Hepatocyte (in vitro differentiated cells): ENCODE measurements at regions not wholly inside any gene's neighbourhood (a gene's known extent, or its start where the extent isn't known, plus 50 kb on each side); places are given as distances from the start of the nearest gene placed in this dataset.

Source experiments
- DNase-seq: peaks from one replicate; pipeline ENCODE4 v3.0.0-alpha.2; 2016; ENCODE audit warnings: low spot score
- H2AFZ ChIP-seq: fragments of 200-600 bp; sonication (generic); 2 replicates; pipeline ENCODE4 v1.6.0; 2016; ENCODE audit warnings: antibody characterized with exemption, mild to moderate bottlenecking
- H3K27ac ChIP-seq: fragments of 200-600 bp; sonication (generic); 2 replicates; pipeline ENCODE4 v1.5.1; 2016; ENCODE audit warnings: mild to moderate bottlenecking
- H3K27me3 ChIP-seq: fragments of 200-600 bp; sonication (generic); 2 replicates; pipeline ENCODE4 v1.6.1; 2016
- H3K36me3 ChIP-seq: fragments of 200-600 bp; sonication (generic); replicated peaks from 2 replicates; pipeline ENCODE4 v1.5.1; 2016; ENCODE audit warnings: low read depth; ENCODE audit not compliant: insufficient read depth
- H3K4me1 ChIP-seq: fragments of 200-600 bp; sonication (generic); 2 replicates; pipeline ENCODE4 v1.5.1; 2016; ENCODE audit warnings: mild to moderate bottlenecking, moderate library complexity; ENCODE audit not compliant: insufficient read depth
- H3K4me2 ChIP-seq: fragments of 200-600 bp; sonication (generic); 2 replicates; pipeline ENCODE4 v1.6.0; 2016
- H3K4me3 ChIP-seq: fragments of 200-600 bp; sonication (generic); 2 replicates; pipeline ENCODE4 v1.5.1; 2016; ENCODE audit warnings: mild to moderate bottlenecking
- H3K79me2 ChIP-seq: fragments of 200-600 bp; sonication (generic); 2 replicates; pipeline ENCODE4 v1.6.0; 2017; ENCODE audit warnings: mild to moderate bottlenecking
- H3K9me2 ChIP-seq: fragments of 200-600 bp; sonication (generic); replicated peaks from 2 replicates; pipeline ENCODE4 v1.6.0; 2017; ENCODE audit warnings: mild to moderate bottlenecking; ENCODE audit not compliant: insufficient read depth
- H3K9me3 ChIP-seq: fragments of 200-600 bp; sonication (generic); 2 replicates; pipeline ENCODE4 v1.5.1; 2016; ENCODE audit warnings: low read depth, mild to moderate bottlenecking
- H4K20me1 ChIP-seq: fragments of 200-600 bp; sonication (generic); 2 replicates; pipeline ENCODE4 v1.6.0; 2016; ENCODE audit warnings: mild to moderate bottlenecking; ENCODE audit not compliant: insufficient read depth, poor library complexity, severe bottlenecking
- EZH2 ChIP-seq: fragments of 200-600 bp; sonication (generic); IDR thresholded peaks from 2 replicates; pipeline ENCODE4 v1.6.1; 2016; ENCODE audit warnings: antibody characterized with exemption, mild to moderate bottlenecking, borderline replicate concordance
- EZH2phosphoT487 ChIP-seq: fragments of 200-600 bp; sonication (generic); IDR thresholded peaks from one replicate; pipeline ENCODE4 v1.6.1; 2018; ENCODE audit warnings: antibody characterized with exemption, mild to moderate bottlenecking, low read depth, moderate library complexity; ENCODE audit not compliant: unreplicated experiment, severe bottlenecking
- WGBS: methylation state at CpG from one replicate; pipeline ENCODE4 v1.1.6; 2016; ENCODE audit warnings: low lambda C conversion rate; ENCODE audit errors: missing lambda C conversion rate; 5-methylcytosine and 5-hydroxymethylcytosine counted together
- TF ChIP-seq, protein P1 (sequence below): fragments of 200-600 bp; sonication (generic); IDR thresholded peaks from 2 replicates; pipeline ENCODE4 v1.5.1; 2016; ENCODE audit warnings: antibody characterized with exemption, mild to moderate bottlenecking; ENCODE audit not compliant: poor library complexity

- Histone ChIP-seq H3K4me1 (no peaks in the 10 kb centered on the region), H3K4me3 (no peak overlapping the region), H3K79me2 (no peaks in the 10 kb centered on the region), H3K9me2 (no peaks in the 10 kb centered on the region), H3K9me3 (no peaks in the 10 kb centered on the region), H3K27ac (no peak overlapping the region), H3K4me2 (no peak overlapping the region), H3K27me3 (no peaks in the 10 kb centered on the region), H3K36me3 (no peaks in the 10 kb centered on the region), H2AFZ (no peak overlapping the region), H4K20me1 (no peaks in the 10 kb centered on the region)
- DNase-seq: no peak
- TF ChIP-seq EZH2 (no peak), EZH2phosphoT487 (no peak)
- TF ChIP-seq, protein P1, sequence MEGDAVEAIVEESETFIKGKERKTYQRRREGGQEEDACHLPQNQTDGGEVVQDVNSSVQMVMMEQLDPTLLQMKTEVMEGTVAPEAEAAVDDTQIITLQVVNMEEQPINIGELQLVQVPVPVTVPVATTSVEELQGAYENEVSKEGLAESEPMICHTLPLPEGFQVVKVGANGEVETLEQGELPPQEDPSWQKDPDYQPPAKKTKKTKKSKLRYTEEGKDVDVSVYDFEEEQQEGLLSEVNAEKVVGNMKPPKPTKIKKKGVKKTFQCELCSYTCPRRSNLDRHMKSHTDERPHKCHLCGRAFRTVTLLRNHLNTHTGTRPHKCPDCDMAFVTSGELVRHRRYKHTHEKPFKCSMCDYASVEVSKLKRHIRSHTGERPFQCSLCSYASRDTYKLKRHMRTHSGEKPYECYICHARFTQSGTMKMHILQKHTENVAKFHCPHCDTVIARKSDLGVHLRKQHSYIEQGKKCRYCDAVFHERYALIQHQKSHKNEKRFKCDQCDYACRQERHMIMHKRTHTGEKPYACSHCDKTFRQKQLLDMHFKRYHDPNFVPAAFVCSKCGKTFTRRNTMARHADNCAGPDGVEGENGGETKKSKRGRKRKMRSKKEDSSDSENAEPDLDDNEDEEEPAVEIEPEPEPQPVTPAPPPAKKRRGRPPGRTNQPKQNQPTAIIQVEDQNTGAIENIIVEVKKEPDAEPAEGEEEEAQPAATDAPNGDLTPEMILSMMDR: no peak
These were observed 727.8 kb upstream of the FAM174A start for GRCh38 chr5:99807346-99807745.

- Histone ChIP-seq H3K9me2 (no peaks in the 10 kb centered on the region), H3K27ac (no peak overlapping the region), H3K36me3 (no peaks in the 10 kb centered on the region), H3K27me3 (no peaks in the 10 kb centered on the region), H3K9me3 (no peaks in the 10 kb centered on the region), H2AFZ (no peak overlapping the region), H3K79me2 (no peaks in the 10 kb centered on the region), H4K20me1 (no peaks in the 10 kb centered on the region), H3K4me2 (no peak overlapping the region), H3K4me3 (no peak overlapping the region), H3K4me1 (no peaks in the 10 kb centered on the region)
- WGBS: 64% methylated on average over 2 of the region's 2 CpGs
- no peak for DNase-seq
- no peak for TF ChIP-seq EZH2phosphoT487
These were observed 740.1 kb upstream of the FAM174A start for GRCh38 chr5:99795031-99795430.

DNA sequence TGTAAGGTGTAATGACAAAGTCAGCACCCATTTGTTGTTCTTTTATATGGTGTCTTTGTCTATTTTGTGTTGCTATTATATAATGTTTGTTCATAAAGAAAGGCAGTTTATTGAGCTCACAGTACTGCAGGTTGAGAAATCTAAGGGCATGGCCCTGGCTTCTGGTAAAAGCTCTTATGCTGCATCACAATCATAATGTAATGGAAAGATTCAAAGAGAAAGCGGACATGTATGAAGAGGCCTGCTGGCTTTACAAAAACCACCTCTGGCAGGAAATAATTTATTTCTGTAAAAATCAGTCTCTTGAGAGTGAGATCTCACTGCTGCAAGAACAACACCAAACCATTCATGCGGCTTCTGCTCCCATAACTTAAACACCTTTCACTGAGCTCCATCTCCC lies 746.7 kb upstream of the FAM174A start:
- WGBS: 53% methylated on average over 2 of the region's 2 CpGs
- no peaks in the 10 kb centered on the region for H3K79me2 ChIP-seq
- no peak overlapping the region for H2AFZ ChIP-seq
- no peak overlapping the region for H3K4me3 ChIP-seq
- H3K27ac ChIP-seq: no peak overlapping the region
- H3K36me3 ChIP-seq: no peaks in the 10 kb centered on the region
- H4K20me1 ChIP-seq: no peaks in the 10 kb centered on the region
- no peak overlapping the region for H3K4me2 ChIP-seq
- H3K9me3 ChIP-seq: no peaks in the 10 kb centered on the region
- no peaks in the 10 kb centered on the region for H3K4me1 ChIP-seq
- H3K27me3 ChIP-seq: no peaks in the 10 kb centered on the region
- TF ChIP-seq EZH2phosphoT487 (no peak), EZH2 (no peak)
- TF ChIP-seq, protein P1: no peak
- H3K9me2 ChIP-seq: no peaks in the 10 kb centered on the region
- DNase-seq: no peak

- H3K27ac ChIP-seq: no peak overlapping the region
- no peaks in the 10 kb centered on the region for H3K4me1 ChIP-seq
- 63% methylated on average over 3 of the region's 3 CpGs for WGBS
- H3K27me3 ChIP-seq: no peaks in the 10 kb centered on the region
- no peaks in the 10 kb centered on the region for H3K9me3 ChIP-seq
- DNase-seq: no peak
- no peaks in the 10 kb centered on the region for H4K20me1 ChIP-seq
- TF ChIP-seq, protein P1: no peak
- TF ChIP-seq EZH2phosphoT487 (no peak), EZH2 (no peak)
- H2AFZ ChIP-seq: no peak overlapping the region
- H3K4me2 ChIP-seq: no peak overlapping the region
- H3K79me2 ChIP-seq: no peaks in the 10 kb centered on the region
- H3K4me3 ChIP-seq: no peak overlapping the region
- no peaks in the 10 kb centered on the region for H3K36me3 ChIP-seq
- H3K9me2 ChIP-seq: no peaks in the 10 kb centered on the region
These were observed 760.0 kb upstream of the FAM174A start for GRCh38 chr5:99775189-99775588.
